Left lung (tissue), 4 donors: ENCODE measurements at regions not wholly inside any gene's neighbourhood (a gene's known extent, or its start where the extent isn't known, plus 50 kb on each side); places are given as distances from the start of the nearest gene placed in this dataset.

ENCODE experiments used
- ATAC-seq: fragments of 200-7000 bp; cut with Tn5 transposase; one replicate; pipeline ENCODE4 v1.9.1; 2020; ENCODE audit warnings: moderate library complexity
- DNase-seq, 4 donors: peaks; one replicate each; pipeline ENCODE4 v3.0.0-alpha.2; 2013 to 2020
- H3K27ac ChIP-seq, 2 donors: fragments of 200-600 bp; sonication (generic) in 1 of 2; one replicate each; pipeline versions ENCODE4 v1.5.0 to v1.8.0; 2020 to 2021
- H3K27me3 ChIP-seq, 2 donors: fragments of 200-600 bp; sonication (generic) in 1 of 2; one replicate each; pipeline versions ENCODE4 v1.5.0 to v1.8.0; 2020 to 2021
- H3K36me3 ChIP-seq, 2 donors: fragments of 200-600 bp; sonication (generic) in 1 of 2; one replicate each; pipeline versions ENCODE4 v1.5.0 to v1.8.0; 2020 to 2021
- H3K4me1 ChIP-seq, 2 donors: fragments of 200-600 bp; one replicate each; pipeline ENCODE4 v1.8.0; 2021
- H3K4me3 ChIP-seq, 2 donors: fragments of 200-600 bp; sonication (generic) in 1 of 2; one replicate each; pipeline versions ENCODE4 v1.5.0 to v1.8.0; 2020 to 2021; ENCODE audit warnings: mild to moderate bottlenecking in 1 of 2
- H3K9me3 ChIP-seq, 2 donors: fragments of 200-600 bp; sonication (generic) in 1 of 2; one replicate each; pipeline versions ENCODE4 v1.5.0 to v1.8.0; 2020 to 2021
- intact Hi-C, 2 donors: fragments of 100-400 bp; cut with DNase I; formaldehyde crosslinking; loops; one replicate each; pipeline versions ENCODE4 v1.11.2 to v1.14.2; 2022
- TF ChIP-seq, protein P1 (sequence below), 2 donors: fragments of 200-600 bp; sonication (generic) in 1 of 2; IDR thresholded peaks; one replicate each; pipeline versions ENCODE4 v1.5.0 to v1.8.0; 2021; ENCODE audit warnings: antibody characterized with exemption in 2 of 2
- donor health status: DM: no; HTN: yes; CAD: no.
- donor health status: DM: no; HTN: no; CAD: no.

DNA sequence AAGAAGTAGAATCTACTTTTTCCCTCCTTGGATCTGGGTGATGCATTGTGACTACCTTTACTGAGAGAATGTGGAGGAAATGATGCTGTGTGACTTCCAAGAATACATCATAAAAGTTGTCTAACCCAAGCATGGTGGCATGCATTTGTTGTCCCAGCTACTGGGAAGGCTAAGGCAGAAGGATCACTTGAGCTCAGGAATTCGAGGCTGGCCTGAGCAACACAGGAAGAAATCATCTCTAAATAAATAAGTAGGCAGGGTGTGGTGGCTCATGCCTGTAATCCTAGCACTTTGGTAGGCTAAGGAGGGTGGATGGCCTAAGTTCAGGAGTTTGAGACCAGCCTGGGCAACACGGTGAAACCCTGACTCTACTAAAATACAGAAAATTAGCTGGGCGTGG is 143.2 kb upstream of the VLDLR start:
- intact Hi-C loops = no loop called here
- Histone ChIP-seq H3K27me3 (no peaks in the 10 kb centered on the region), H3K9me3 (no peaks in the 10 kb centered on the region), H3K4me3 (no peak overlapping the region), H3K4me1 (no peaks in the 10 kb centered on the region), H3K27ac (no peak overlapping the region), H3K36me3 (no peaks in the 10 kb centered on the region)
- DNase-seq (no peak), ATAC-seq (no peak)
- TF ChIP-seq, protein P1, sequence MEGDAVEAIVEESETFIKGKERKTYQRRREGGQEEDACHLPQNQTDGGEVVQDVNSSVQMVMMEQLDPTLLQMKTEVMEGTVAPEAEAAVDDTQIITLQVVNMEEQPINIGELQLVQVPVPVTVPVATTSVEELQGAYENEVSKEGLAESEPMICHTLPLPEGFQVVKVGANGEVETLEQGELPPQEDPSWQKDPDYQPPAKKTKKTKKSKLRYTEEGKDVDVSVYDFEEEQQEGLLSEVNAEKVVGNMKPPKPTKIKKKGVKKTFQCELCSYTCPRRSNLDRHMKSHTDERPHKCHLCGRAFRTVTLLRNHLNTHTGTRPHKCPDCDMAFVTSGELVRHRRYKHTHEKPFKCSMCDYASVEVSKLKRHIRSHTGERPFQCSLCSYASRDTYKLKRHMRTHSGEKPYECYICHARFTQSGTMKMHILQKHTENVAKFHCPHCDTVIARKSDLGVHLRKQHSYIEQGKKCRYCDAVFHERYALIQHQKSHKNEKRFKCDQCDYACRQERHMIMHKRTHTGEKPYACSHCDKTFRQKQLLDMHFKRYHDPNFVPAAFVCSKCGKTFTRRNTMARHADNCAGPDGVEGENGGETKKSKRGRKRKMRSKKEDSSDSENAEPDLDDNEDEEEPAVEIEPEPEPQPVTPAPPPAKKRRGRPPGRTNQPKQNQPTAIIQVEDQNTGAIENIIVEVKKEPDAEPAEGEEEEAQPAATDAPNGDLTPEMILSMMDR (IDR thresholded peaks at IDR 0.05) = no peak

- Histone ChIP-seq H3K4me1 (no peaks in the 10 kb centered on the region), H3K9me3 (no peaks in the 10 kb centered on the region), H3K36me3 (no peaks in the 10 kb centered on the region), H3K27ac (no peak overlapping the region), H3K27me3 (no peaks in the 10 kb centered on the region), H3K4me3 (no peak overlapping the region)
- no peak for ATAC-seq
- intact Hi-C loops = no loop called here
- TF ChIP-seq, protein P1 (IDR thresholded peaks at IDR 0.05) = no peak
- DNase-seq = no peak
Measured at GRCh38 chr9:2479056-2479565, 142.5 kb upstream of the VLDLR start.

DNA sequence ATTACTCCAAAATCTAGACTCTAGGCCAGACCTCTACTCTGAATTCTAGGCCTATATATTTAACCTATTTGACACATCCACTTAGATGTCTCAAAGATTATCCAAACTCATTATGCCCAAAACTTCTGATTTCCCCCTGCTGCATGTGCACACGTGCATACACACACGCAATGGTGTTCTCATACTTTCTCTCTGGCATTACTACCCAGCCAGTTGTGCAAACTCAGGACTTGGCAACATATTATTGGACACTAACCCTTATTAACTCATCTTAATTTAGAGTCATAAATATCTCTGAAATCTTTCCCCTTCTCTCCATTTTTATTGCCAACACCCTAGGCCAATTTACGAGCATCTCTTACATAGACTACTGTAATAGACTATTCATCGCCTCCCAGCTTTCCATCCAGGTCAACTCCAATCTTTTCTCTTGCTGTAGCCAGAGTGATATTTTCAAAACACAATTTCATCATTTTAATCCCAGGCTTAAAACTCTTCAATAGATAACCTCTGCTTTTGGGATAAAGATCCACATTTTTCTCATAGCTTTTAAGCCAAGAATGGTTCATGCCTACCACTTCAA is 141.2 kb upstream of the VLDLR start:
- TF ChIP-seq, protein P1 (IDR thresholded peaks at IDR 0.05) = no peak
- no peak for ATAC-seq
- DNase-seq = no peak
- no peaks in the 10 kb centered on the region for H3K36me3 ChIP-seq
- no peaks in the 10 kb centered on the region for H3K4me1 ChIP-seq
- no peaks in the 10 kb centered on the region for H3K9me3 ChIP-seq
- intact Hi-C loops = no loop called here
- H3K27ac ChIP-seq = no peak overlapping the region
- no peak overlapping the region for H3K4me3 ChIP-seq
- no peaks in the 10 kb centered on the region for H3K27me3 ChIP-seq

- H3K27ac ChIP-seq = no peak overlapping the region
- DNase-seq (no peak), ATAC-seq (no peak)
- TF ChIP-seq, protein P1 (IDR thresholded peaks at IDR 0.05) = no peak
- H3K36me3 ChIP-seq = no peaks in the 10 kb centered on the region
- intact Hi-C loops = no loop called here
- H3K9me3 ChIP-seq = no peaks in the 10 kb centered on the region
- H3K4me1 ChIP-seq = no peaks in the 10 kb centered on the region
- no peak overlapping the region for H3K4me3 ChIP-seq
- H3K27me3 ChIP-seq = no peaks in the 10 kb centered on the region
Measured at GRCh38 chr9:2481216-2481615, 140.4 kb upstream of the VLDLR start.

DNA sequence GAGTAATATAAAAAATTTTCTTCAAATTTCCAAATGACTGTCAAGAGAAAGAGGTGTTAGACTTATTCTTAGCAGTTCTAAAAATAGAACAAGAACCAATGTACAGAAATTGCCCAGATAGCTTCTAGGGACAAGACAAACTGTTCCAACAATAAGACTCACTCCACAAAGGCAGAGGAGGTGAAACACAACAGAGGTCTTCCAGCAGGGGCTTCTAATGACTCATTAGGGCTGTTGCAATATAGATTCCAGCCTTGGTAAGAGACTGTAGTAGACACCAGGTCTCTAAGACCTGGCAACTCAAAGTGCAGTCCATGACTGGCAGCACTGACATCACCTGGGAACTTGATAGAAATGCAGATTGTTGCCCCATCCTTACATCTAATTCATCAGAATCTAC is 134.6 kb upstream of the VLDLR start:
- no peak overlapping the region for H3K4me3 ChIP-seq
- TF ChIP-seq, protein P1 (IDR thresholded peaks at IDR 0.05) = no peak
- H3K27me3 ChIP-seq = no peaks in the 10 kb centered on the region
- H3K9me3 ChIP-seq = no peaks in the 10 kb centered on the region
- no peaks in the 10 kb centered on the region for H3K4me1 ChIP-seq
- no peak for ATAC-seq
- no peak overlapping the region for H3K27ac ChIP-seq
- no peak for DNase-seq
- H3K36me3 ChIP-seq = no peaks in the 10 kb centered on the region
- intact Hi-C loops = no loop called here
